ENCODE measurements at regions not wholly inside any gene's neighbourhood (a gene's known extent, or its start where the extent isn't known, plus 50 kb on each side); places are given as distances from the start of the nearest gene placed in this dataset.

DNA sequence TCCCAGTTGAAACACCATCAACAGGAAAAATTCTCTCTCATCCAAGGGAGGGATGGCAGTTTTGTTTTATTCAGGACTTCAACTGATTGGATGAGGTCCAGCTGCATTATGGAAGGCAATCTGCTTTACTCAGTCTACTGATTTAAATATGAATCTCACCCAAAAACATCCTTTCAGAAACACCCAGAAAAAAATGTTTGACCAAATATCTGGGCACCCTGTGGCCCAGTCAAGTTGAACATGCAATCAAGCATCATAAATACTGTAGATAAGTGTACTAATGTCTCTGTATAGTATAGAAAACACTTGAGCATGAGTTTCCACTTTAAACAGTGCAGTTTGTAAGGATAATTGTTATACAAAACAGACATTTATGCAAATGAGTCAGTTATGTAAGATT, 753.2 kb downstream of the ARAP2 start:
- FAIRE-seq: no peak
- no peak overlapping the region for H3K4me2 ChIP-seq
- H3K4me3 ChIP-seq: no peak overlapping the region
- ChIA-PET POLR2A (no interaction called here), CTCF (no interaction called here)
- no peak for DNase-seq (ENCODE audit: low read depth in 1 of 2, low spot score in 1 of 2)
- H3K9me3 ChIP-seq: no peaks in the 10 kb centered on the region
- no peak overlapping the region for H3K27ac ChIP-seq
- ATAC-seq: no peak
- TF ChIP-seq HOXB5 (CRISPR knock-in tag; IDR thresholded peaks at IDR 0.05): no peak
- no peak for TF ChIP-seq MAZ (IDR thresholded peaks at IDR 0.05; ENCODE audit: borderline replicate concordance, low read depth, low read length)
- TF ChIP-seq KDM5A (IDR thresholded peaks at IDR 0.05): no peak
- no peak for TF ChIP-seq MYC (IDR thresholded peaks at IDR 0.05; ENCODE audit: borderline replicate concordance, low read length)
- TF ChIP-seq POLR2A (IDR thresholded peaks at IDR 0.05; ENCODE audit: low read length): no peak
- TF ChIP-seq ZFP36 (IDR thresholded peaks at IDR 0.05; ENCODE audit: borderline replicate concordance, partially characterized antibody): no peak
- TF ChIP-seq BHLHE40 (IDR thresholded peaks at IDR 0.05; ENCODE audit: low read depth, low read length): no peak
- H3K4me1 ChIP-seq: no peaks in the 10 kb centered on the region

DNA sequence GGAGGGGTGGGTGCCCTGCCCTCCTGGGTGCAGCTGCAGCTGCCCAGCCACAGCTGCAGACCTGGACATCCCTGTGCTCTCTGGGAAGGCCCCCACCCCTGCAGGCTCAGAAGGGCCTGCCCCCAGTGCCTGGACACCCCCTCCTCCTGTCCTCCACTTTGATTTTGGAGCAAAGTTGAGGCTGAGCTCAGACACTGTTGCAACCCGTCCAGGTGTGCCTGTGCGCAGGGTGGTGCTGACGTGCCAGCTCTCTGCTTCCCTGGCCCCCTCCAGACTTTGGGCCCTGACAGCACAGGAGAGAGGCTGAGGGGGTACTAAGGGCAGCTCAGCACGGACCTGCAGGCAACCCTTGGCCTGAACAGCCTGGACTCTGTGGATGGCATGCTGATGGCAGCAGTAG, 750.3 kb downstream of the ARAP2 start:
- ATAC-seq (no peak), DNase-seq (ENCODE audit: low read depth in 1 of 2, low spot score in 1 of 2) (no peak), FAIRE-seq (no peak)
- Histone ChIP-seq H3K4me2 (no peak overlapping the region), H3K9me3 (no peaks in the 10 kb centered on the region), H3K4me1 (no peaks in the 10 kb centered on the region), H3K27ac (no peak overlapping the region), H3K4me3 (no peak overlapping the region)
- no CpG with 5 or more reads among the region's 4 CpGs for WGBS (ENCODE audit: missing lambda C conversion rate)
- TF ChIP-seq, protein P1, sequence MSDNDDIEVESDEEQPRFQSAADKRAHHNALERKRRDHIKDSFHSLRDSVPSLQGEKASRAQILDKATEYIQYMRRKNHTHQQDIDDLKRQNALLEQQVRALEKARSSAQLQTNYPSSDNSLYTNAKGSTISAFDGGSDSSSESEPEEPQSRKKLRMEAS (IDR thresholded peaks at IDR 0.05): no peak
- no peak for TF ChIP-seq PHF8 (IDR thresholded peaks at IDR 0.05; ENCODE audit: borderline replicate concordance, low read depth)
- ChIA-PET CTCF (no interaction called here), POLR2A (no interaction called here)

DNA sequence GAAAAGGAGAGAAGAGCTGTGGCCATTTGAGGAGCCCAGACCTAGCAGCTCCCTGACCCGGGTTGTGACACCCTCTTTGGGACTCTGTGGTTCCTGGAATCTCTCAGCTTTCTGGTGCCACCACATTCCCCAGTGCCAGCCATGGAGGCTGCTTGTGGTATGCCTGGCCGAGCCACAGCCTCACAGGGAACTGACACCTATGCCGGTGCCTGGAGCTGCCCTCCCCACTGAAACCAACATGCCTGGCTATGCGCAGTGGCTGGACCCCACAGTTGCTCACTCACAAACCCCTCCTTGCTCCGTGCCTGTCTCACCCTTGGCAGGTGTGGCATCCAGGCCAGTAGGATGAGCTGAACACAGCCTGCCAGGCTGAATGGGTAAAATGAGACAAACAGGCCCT, 749.4 kb downstream of the ARAP2 start:
- TF ChIP-seq, protein P2, sequence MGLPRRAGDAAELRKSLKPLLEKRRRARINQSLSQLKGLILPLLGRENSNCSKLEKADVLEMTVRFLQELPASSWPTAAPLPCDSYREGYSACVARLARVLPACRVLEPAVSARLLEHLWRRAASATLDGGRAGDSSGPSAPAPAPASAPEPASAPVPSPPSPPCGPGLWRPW (IDR thresholded peaks at IDR 0.05): no peak
- TF ChIP-seq JUN (IDR thresholded peaks at IDR 0.05) (no peak), SREBF2 (IDR thresholded peaks at IDR 0.05) (no peak), FOXS1 (CRISPR knock-in tag; IDR thresholded peaks at IDR 0.05) (no peak), MAZ (IDR thresholded peaks at IDR 0.05; ENCODE audit: borderline replicate concordance, low read depth, low read length) (no peak), KDM1A (IDR thresholded peaks at IDR 0.05; ENCODE audit: low read depth) (no peak), NFE2L2 (conservative IDR thresholded peaks at IDR 0.05; ENCODE audit: low read length) (no peak), NPAS2 (CRISPR knock-in tag; IDR thresholded peaks at IDR 0.05; ENCODE audit: borderline replicate concordance) (no peak)
- Histone ChIP-seq H3K27ac (no peak overlapping the region), H3K4me2 (no peak overlapping the region), H3K4me1 (no peaks in the 10 kb centered on the region), H3K4me3 (no peak overlapping the region), H3K9me3 (no peaks in the 10 kb centered on the region)
- DNase-seq (ENCODE audit: low read depth in 1 of 2, low spot score in 1 of 2) (no peak), FAIRE-seq (no peak), ATAC-seq (no peak)
- POLR2A ChIA-PET: no interaction called here
- CTCF ChIA-PET: no interaction called here
- WGBS (ENCODE audit: missing lambda C conversion rate): 20% methylated on average over 2 of the region's 5 CpGs

DNA sequence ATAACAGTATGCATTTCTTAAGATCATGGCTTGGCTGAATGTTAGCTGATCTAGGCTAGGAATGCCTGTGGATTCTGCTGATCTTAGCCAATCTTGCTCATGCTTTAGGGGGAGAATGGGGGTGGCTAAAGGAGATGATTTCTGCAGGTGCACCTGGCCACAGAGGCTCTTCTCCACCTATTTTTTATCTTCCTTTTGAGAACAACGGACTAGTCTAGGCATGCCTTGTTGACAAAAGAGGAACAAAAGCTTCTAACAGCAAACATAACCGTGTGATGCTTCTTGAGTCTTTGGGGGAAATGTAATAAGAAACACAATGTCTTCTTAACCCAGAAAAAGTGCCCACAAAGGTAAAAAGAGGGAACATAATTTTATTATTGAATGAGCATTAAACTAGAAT, 743.5 kb downstream of the ARAP2 start:
- no peak for DNase-seq (ENCODE audit: low read depth in 1 of 2, low spot score in 1 of 2)
- no peak for TF ChIP-seq ZFP36 (IDR thresholded peaks at IDR 0.05; ENCODE audit: borderline replicate concordance, partially characterized antibody)
- TF ChIP-seq TP53 (CRISPR knock-in tag; IDR thresholded peaks at IDR 0.05): no peak
- no peak for TF ChIP-seq FOSB (CRISPR knock-in tag; IDR thresholded peaks at IDR 0.05)
- TF ChIP-seq, protein P1 (IDR thresholded peaks at IDR 0.05): no peak
- no peak for FAIRE-seq
- ChIA-PET CTCF (no interaction called here), POLR2A (no interaction called here)
- ATAC-seq: no peak
- H3K4me1 ChIP-seq: no peaks in the 10 kb centered on the region
- no peak overlapping the region for H3K4me3 ChIP-seq
- no peaks in the 10 kb centered on the region for H3K9me3 ChIP-seq
- no peak overlapping the region for H3K4me2 ChIP-seq
- no peak overlapping the region for H3K27ac ChIP-seq
- 7% methylated on average over 2 of the region's 2 CpGs for WGBS (ENCODE audit: missing lambda C conversion rate)

DNA sequence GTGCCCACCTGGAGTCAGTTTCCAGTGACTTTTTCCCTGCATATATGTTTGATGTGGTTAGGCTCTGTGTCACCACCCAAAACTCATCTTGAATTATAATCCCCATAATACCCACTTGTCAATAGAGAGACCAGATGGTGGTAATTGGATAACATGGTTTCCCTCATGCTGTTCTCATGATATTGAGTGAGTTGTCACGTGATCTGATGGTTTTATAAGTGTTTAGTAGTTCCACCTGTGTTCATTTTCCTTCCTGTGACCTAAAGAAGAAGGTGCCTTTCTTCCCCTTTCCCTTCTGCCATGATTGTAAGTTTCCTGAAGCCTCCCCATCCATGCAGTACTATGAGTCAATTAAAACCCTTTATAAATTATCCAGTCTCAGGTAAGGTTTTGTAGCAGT, 740.9 kb downstream of the ARAP2 start:
- DNase-seq (ENCODE audit: low read depth in 1 of 2, low spot score in 1 of 2) (no peak), ATAC-seq (no peak), FAIRE-seq (no peak)
- WGBS (ENCODE audit: missing lambda C conversion rate): 6% methylated on average over 1 of the region's 1 CpG
- TF ChIP-seq, protein P3, sequence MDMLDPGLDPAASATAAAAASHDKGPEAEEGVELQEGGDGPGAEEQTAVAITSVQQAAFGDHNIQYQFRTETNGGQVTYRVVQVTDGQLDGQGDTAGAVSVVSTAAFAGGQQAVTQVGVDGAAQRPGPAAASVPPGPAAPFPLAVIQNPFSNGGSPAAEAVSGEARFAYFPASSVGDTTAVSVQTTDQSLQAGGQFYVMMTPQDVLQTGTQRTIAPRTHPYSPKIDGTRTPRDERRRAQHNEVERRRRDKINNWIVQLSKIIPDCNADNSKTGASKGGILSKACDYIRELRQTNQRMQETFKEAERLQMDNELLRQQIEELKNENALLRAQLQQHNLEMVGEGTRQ (IDR thresholded peaks at IDR 0.05): peak; percentile 15; the same call in 1 of the 2 replicates
- TF ChIP-seq, protein P4, sequence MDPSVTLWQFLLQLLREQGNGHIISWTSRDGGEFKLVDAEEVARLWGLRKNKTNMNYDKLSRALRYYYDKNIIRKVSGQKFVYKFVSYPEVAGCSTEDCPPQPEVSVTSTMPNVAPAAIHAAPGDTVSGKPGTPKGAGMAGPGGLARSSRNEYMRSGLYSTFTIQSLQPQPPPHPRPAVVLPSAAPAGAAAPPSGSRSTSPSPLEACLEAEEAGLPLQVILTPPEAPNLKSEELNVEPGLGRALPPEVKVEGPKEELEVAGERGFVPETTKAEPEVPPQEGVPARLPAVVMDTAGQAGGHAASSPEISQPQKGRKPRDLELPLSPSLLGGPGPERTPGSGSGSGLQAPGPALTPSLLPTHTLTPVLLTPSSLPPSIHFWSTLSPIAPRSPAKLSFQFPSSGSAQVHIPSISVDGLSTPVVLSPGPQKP (IDR thresholded peaks at IDR 0.05; ENCODE audit: low read depth, low read length): no peak
- no peak overlapping the region for H3K4me2 ChIP-seq
- no peaks in the 10 kb centered on the region for H3K4me1 ChIP-seq
- no peak overlapping the region for H3K4me3 ChIP-seq
- POLR2A ChIA-PET: no interaction called here
- H3K9me3 ChIP-seq: no peaks in the 10 kb centered on the region
- H3K27ac ChIP-seq: no peak overlapping the region
- CTCF ChIA-PET: no interaction called here
